ENCODE measurements at regions not wholly inside any gene's neighbourhood (a gene's known extent, or its start where the extent isn't known, plus 50 kb on each side); places are given as distances from the start of the nearest gene placed in this dataset.
"Not testable (repeated sequence)": the region's sequence is repeated elsewhere in the genome, so short reads cannot be mapped to it uniquely, and the experiment has no call there.

- Histone ChIP-seq H3K9me3 (no peaks in the 10 kb centered on the region), H3K36me3 (no peaks in the 10 kb centered on the region), H3K4me3 (no peak overlapping the region), H3K27me3 (no peaks in the 10 kb centered on the region)
- DNase-seq = no peak
These were observed 57.2 kb downstream of the BMP15 start for GRCh38 chrX:50967736-50968135.

- DNase-seq, H3K9me3 ChIP-seq, H3K27me3 ChIP-seq, H3K36me3 ChIP-seq, H3K4me3 ChIP-seq: not testable (repeated sequence)
These were observed 58.5 kb downstream of the BMP15 start for GRCh38 chrX:50968871-50969635.

DNA sequence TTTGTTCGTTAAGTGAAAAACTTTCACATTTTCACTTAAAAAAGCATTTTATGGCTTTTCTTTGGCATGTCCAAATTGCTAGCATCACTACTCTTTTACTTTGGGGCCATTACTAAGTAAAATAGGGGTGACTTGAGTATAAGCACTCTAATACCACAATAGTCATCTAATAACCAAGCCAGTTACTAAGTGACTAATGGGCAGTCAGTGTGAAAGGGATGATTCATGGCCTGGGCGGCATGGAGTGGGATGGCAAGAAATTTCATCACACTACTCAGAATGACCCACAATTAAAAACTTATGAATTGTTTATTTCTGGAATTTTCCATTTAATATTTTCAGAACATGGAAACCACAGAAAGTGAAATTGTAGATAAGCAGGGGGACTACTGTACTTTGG lies 60.9 kb downstream of the BMP15 start:
- H3K9me3 ChIP-seq = no peaks in the 10 kb centered on the region
- no peaks in the 10 kb centered on the region for H3K36me3 ChIP-seq
- H3K4me3 ChIP-seq = no peak overlapping the region
- H3K27me3 ChIP-seq = no peaks in the 10 kb centered on the region
- peak; percentile 39 for DNase-seq

- Histone ChIP-seq H3K36me3 (no peaks in the 10 kb centered on the region), H3K4me3 (no peak overlapping the region), H3K9me3 (no peaks in the 10 kb centered on the region), H3K27me3 (no peaks in the 10 kb centered on the region)
- DNase-seq = no peak
These were observed 62.7 kb downstream of the BMP15 start for GRCh38 chrX:50973199-50973598.

DNA sequence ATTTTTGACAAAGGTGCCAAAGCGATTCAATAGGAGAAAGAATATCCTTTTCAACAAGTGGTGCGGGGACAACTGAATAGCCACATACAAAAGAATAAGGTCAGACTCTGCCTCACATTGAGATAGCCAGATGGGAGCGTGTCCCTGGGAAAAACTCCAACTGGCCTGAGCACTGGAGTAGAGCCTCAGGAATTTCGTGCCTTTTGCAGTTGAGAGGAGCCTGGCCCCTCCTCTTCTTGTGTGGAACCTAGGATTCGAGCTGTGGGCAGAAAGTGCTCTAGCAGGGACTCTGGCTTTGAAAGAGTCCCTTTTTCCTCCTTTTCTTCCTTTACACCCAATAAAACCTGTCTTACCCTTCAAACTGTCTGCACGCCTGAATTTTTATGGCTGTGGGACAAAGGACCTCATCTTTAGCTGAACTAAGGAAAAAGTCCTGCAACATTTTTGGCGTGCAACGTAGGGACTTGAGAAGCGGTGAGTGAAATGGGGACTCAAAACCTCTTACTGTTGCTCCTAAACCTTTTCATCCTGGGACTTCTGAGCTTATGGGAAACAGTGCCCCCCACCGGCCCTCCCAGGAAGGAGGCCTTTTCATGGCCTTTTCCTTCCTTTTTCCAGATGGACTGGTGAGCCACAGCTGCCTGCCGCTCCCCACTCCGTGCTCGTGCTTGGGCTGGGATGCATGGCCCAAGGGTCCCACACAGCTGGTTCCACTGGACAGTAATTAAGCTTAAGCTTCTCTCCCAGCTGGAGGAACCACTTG lies 68.6 kb downstream of the BMP15 start:
- H3K27me3 ChIP-seq = no peaks in the 10 kb centered on the region
- no peak for DNase-seq
- H3K9me3 ChIP-seq = no peaks in the 10 kb centered on the region
- H3K36me3 ChIP-seq = no peaks in the 10 kb centered on the region
- H3K4me3 ChIP-seq = no peak overlapping the region

GRCh38 chrX:50980251-50980650 lies 69.7 kb downstream of the BMP15 start:
- no peak overlapping the region for H3K4me3 ChIP-seq
- H3K36me3 ChIP-seq = no peaks in the 10 kb centered on the region
- DNase-seq = no peak
- H3K27me3 ChIP-seq = no peaks in the 10 kb centered on the region
- no peaks in the 10 kb centered on the region for H3K9me3 ChIP-seq

DNA sequence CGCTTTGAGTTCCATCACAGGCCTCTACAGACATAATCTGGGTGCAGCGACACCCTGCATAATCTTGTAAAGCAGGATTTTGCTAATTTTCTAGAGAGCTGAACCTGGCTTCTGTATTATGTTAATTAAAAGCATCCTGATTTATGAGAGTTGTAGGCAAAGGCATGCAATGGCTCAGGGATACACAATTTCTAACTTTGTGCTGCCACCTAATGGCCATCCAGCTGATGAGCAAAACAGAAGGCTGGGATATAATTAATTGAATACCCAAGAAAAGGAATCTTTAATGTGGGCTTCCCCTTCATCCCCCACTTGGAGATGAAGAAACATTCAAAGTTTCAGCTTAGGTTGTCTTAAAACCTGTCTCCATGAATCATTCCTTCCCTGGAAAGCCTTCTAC lies 78.1 kb downstream of the BMP15 start:
- Histone ChIP-seq H3K27me3 (no peaks in the 10 kb centered on the region), H3K9me3 (no peaks in the 10 kb centered on the region), H3K36me3 (no peaks in the 10 kb centered on the region), H3K4me3 (no peak overlapping the region)
- DNase-seq = no peak

GRCh38 chrX:50996930-50997329 lies 86.4 kb downstream of the BMP15 start:
- DNase-seq = no peak

DNA sequence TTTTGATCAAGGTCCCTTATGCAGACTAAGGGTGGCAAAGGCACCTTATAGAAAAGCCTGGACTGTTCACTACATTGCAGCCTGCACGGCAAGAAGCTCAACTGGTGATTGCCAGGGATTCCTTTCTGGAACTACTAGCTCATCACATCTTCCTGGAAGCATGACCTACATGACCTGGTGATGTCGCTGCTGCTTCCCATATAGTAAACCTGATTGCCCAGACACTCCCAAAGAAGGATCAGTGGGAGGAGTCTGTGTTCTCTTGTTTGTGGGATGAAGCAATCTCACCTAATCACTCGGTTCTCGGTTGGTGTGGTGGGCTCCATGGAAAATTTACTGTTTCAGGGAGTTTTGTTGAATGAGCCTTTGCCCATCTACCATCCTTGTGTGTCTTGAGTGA lies 89.8 kb downstream of the BMP15 start:
- DNase-seq, H3K27me3 ChIP-seq, H3K9me3 ChIP-seq, H3K4me3 ChIP-seq, H3K36me3 ChIP-seq: not testable (repeated sequence)

More at GRCh38 chrX:50996930-50997329, 86.4 kb downstream of the BMP15 start:
- no peak overlapping the region for H3K4me3 ChIP-seq
- H3K36me3 ChIP-seq = no peaks in the 10 kb centered on the region
- H3K9me3 ChIP-seq = no peaks in the 10 kb centered on the region
- H3K27me3 ChIP-seq = no peaks in the 10 kb centered on the region

DNA sequence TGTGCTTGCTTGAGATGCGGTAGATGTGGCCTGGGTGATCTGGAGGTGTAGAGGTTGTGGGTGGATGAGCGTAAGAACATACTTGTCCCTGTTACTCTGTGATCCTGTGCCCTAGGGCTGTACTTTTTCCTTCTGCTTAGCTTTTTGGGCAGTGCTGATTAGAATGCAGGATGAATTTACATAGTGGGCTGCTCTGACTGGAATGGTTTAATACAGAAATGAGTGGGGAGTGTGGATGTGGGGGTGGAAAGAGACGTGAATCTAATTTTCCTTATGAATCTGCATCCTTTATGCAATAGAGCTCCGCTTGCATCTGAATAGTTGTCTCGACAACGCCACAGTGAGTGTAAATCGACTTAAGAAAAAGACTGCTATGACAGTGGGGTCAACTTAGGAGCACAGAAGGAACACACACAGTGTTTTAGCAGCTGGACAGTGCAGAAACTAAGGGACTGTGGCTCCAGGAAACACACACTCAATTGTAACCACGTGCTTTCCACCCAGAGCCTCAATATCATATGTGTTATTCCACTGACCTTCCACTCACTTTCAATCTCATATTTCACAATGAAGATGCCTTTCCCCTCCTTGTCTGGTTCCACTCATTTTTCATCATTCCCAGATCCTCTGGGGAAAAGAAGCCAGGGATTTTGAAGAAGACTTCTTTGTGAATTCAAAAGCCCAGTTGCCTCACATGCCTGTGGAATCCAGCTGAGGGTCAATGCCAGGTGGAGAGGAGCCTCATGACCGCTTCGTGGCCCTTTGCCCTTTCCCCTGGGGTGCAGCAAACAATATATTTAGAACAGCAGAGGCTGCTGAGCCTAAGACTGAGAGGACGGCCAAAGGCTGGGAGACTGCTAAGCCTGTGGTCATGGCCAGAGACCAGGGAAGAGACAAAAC lies 91.4 kb downstream of the BMP15 start:
- not testable (repeated sequence) for H3K27me3 ChIP-seq, H3K4me3 ChIP-seq, H3K9me3 ChIP-seq

GRCh38 chrX:51006064-51006463 lies 95.5 kb downstream of the BMP15 start:
- Histone ChIP-seq H3K36me3 (no peaks in the 10 kb centered on the region), H3K4me3 (no peak overlapping the region), H3K9me3 (no peaks in the 10 kb centered on the region), H3K27me3 (no peaks in the 10 kb centered on the region)
- no peak for DNase-seq

More for the DNA sequence above, 91.4 kb downstream of the BMP15 start:
- not testable (repeated sequence) for DNase-seq, H3K36me3 ChIP-seq

GRCh38 chrX:51024106-51024696 lies 113.7 kb downstream of the BMP15 start:
- H3K9me3 ChIP-seq = no peaks in the 10 kb centered on the region
- H3K4me3 ChIP-seq = no peak overlapping the region
- H3K27me3 ChIP-seq = no peaks in the 10 kb centered on the region
- no peaks in the 10 kb centered on the region for H3K36me3 ChIP-seq
- DNase-seq = no peak

DNA sequence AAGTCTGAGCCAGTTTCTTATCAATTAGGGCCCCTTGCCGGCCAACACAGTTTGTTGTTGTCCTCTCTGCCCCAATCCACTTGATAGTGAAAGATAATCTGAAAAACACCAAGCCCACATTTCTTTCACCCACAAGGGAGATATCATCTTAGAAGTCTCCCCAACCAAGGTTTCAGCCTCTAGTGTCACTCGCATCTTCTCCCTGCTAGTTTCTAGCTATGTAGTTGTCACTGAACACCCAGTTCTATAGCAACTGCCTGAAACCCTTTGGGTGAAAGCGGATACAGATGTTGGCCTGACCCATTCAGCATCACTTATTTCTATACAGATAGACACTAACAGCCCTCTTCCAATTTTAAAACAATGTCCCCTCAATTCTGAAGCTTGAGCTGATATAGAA lies 116.3 kb downstream of the BMP15 start:
- no peak for DNase-seq
- H3K36me3 ChIP-seq = no peaks in the 10 kb centered on the region
- no peaks in the 10 kb centered on the region for H3K27me3 ChIP-seq
- H3K9me3 ChIP-seq = no peaks in the 10 kb centered on the region
- no peak overlapping the region for H3K4me3 ChIP-seq

GRCh38 chrX:51035746-51036145 lies 125.2 kb downstream of the BMP15 start:
- Histone ChIP-seq H3K27me3 (no peaks in the 10 kb centered on the region), H3K9me3 (no peaks in the 10 kb centered on the region), H3K4me3 (no peak overlapping the region), H3K36me3 (no peaks in the 10 kb centered on the region)
- DNase-seq = no peak

GRCh38 chrX:51047950-51048349 lies 137.4 kb downstream of the BMP15 start:
- DNase-seq = no peak
- Histone ChIP-seq H3K4me3 (no peak overlapping the region), H3K9me3 (no peaks in the 10 kb centered on the region), H3K36me3 (no peaks in the 10 kb centered on the region), H3K27me3 (no peaks in the 10 kb centered on the region)

GRCh38 chrX:51053741-51054140 lies 143.2 kb downstream of the BMP15 start:
- DNase-seq = no peak
- Histone ChIP-seq H3K9me3 (no peaks in the 10 kb centered on the region), H3K4me3 (no peak overlapping the region), H3K36me3 (no peaks in the 10 kb centered on the region), H3K27me3 (no peaks in the 10 kb centered on the region)

- Histone ChIP-seq H3K4me3 (no peak overlapping the region), H3K36me3 (no peaks in the 10 kb centered on the region), H3K9me3 (no peaks in the 10 kb centered on the region), H3K27me3 (no peaks in the 10 kb centered on the region)
- no peak for DNase-seq
These were observed 187.5 kb downstream of the BMP15 start for GRCh38 chrX:51098046-51098445.

All from MG63 (cell line).